ENCODE measurements at regions not wholly inside any gene's neighbourhood (a gene's known extent, or its start where the extent isn't known, plus 50 kb on each side); places are given as distances from the start of the nearest gene placed in this dataset.

DNA sequence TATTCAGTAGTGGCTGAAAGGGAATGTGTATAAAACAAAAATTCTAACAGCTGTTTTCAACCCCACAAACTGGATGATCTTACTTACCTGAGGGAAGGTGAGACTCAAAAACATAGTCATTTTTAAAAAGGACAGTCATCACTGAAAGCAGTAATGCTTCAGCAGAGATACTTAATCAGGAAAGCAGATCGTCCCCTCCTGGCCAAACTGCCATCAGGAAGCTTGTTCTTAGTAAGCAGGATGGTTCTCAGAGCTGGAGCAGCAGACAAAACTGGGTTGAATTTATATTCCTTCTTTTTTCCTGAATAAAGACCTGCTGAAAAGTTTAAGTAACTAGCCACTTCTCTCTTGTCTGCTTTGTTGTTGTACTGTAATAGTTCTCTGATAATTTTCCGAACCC is 1156.5 kb downstream of the OLFM4 start:
- 70% methylated on average over 2 of the region's 2 CpGs for WGBS
- H3K4me1 ChIP-seq, result no peaks in the 10 kb centered on the region
- DNase-seq (ENCODE audit: low spot score in 2 of 2), result no peak
- no peak overlapping the region for H3K27ac ChIP-seq
- no peaks in the 10 kb centered on the region for H3K9me3 ChIP-seq
- no peaks in the 10 kb centered on the region for H3K27me3 ChIP-seq
- TF ChIP-seq EP300 (IDR thresholded peaks at IDR 0.05) (no peak), POLR2A (IDR thresholded peaks at IDR 0.05) (no peak), POLR2AphosphoS5 (IDR thresholded peaks at IDR 0.05) (no peak)
- TF ChIP-seq, protein P1, sequence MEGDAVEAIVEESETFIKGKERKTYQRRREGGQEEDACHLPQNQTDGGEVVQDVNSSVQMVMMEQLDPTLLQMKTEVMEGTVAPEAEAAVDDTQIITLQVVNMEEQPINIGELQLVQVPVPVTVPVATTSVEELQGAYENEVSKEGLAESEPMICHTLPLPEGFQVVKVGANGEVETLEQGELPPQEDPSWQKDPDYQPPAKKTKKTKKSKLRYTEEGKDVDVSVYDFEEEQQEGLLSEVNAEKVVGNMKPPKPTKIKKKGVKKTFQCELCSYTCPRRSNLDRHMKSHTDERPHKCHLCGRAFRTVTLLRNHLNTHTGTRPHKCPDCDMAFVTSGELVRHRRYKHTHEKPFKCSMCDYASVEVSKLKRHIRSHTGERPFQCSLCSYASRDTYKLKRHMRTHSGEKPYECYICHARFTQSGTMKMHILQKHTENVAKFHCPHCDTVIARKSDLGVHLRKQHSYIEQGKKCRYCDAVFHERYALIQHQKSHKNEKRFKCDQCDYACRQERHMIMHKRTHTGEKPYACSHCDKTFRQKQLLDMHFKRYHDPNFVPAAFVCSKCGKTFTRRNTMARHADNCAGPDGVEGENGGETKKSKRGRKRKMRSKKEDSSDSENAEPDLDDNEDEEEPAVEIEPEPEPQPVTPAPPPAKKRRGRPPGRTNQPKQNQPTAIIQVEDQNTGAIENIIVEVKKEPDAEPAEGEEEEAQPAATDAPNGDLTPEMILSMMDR (IDR thresholded peaks at IDR 0.05), result no peak
- no peak overlapping the region for H3K4me3 ChIP-seq
- H3K36me3 ChIP-seq, result no peaks in the 10 kb centered on the region

DNA sequence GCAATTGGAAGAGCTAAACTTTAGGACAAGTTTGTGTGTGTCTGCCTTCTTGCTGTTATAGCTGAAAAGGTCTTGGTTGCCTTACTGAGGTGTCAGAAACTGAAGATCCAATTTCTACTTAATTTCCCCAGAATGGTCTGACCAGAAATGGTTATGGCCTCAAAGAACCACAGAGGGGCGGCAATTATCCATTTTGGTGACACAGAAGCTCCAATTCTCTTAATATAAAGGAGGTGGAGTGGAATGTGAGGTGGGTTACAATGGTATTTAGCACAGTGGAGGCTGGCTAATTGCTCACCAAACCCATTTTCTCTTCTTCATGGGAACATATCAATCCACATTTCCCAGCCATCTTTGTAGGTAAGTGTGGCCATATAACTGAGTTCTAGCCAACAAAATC is 1157.2 kb downstream of the OLFM4 start:
- Histone ChIP-seq H3K4me3 (no peak overlapping the region), H3K4me1 (no peaks in the 10 kb centered on the region), H3K27me3 (no peaks in the 10 kb centered on the region), H3K36me3 (no peaks in the 10 kb centered on the region), H3K9me3 (no peaks in the 10 kb centered on the region), H3K27ac (no peak overlapping the region)
- no peak for DNase-seq (ENCODE audit: low spot score in 2 of 2)
- TF ChIP-seq, protein P1 (IDR thresholded peaks at IDR 0.05), result no peak
- TF ChIP-seq POLR2A (IDR thresholded peaks at IDR 0.05) (no peak), POLR2AphosphoS5 (IDR thresholded peaks at IDR 0.05) (no peak), EP300 (IDR thresholded peaks at IDR 0.05) (no peak)
- WGBS, result 38% methylated on average over 1 of the region's 1 CpG

DNA sequence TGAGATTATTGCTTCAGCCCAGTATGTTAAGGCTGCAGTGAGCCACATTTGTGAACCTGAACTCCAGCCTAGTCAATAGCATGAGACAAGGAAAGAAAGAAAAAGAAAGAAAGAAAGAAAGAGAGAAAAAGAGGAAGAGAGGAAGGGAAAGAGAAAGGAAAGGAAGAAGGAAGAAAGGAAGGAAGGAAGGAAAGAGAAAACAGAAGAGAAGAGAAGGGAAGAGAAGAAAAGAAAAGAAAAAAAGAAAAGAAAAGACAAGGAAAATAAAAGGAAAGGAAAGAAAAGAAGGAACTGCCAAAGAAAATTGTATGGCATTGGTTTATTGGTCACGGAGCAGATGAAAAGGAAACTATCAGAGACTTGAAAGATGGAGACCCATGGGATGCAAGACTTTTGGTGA is 1158.8 kb downstream of the OLFM4 start:
- no peak for DNase-seq (ENCODE audit: low spot score in 2 of 2)
- Histone ChIP-seq H3K27ac (no peak overlapping the region), H3K27me3 (no peaks in the 10 kb centered on the region), H3K36me3 (no peaks in the 10 kb centered on the region), H3K9me3 (no peaks in the 10 kb centered on the region), H3K4me1 (no peaks in the 10 kb centered on the region), H3K4me3 (no peak overlapping the region)
- 88% methylated on average over 1 of the region's 1 CpG for WGBS
- TF ChIP-seq, protein P1 (IDR thresholded peaks at IDR 0.05), result no peak
- no peak for TF ChIP-seq EP300 (IDR thresholded peaks at IDR 0.05)
- TF ChIP-seq POLR2AphosphoS5 (IDR thresholded peaks at IDR 0.05), result no peak
- no peak for TF ChIP-seq POLR2A (IDR thresholded peaks at IDR 0.05)

DNA sequence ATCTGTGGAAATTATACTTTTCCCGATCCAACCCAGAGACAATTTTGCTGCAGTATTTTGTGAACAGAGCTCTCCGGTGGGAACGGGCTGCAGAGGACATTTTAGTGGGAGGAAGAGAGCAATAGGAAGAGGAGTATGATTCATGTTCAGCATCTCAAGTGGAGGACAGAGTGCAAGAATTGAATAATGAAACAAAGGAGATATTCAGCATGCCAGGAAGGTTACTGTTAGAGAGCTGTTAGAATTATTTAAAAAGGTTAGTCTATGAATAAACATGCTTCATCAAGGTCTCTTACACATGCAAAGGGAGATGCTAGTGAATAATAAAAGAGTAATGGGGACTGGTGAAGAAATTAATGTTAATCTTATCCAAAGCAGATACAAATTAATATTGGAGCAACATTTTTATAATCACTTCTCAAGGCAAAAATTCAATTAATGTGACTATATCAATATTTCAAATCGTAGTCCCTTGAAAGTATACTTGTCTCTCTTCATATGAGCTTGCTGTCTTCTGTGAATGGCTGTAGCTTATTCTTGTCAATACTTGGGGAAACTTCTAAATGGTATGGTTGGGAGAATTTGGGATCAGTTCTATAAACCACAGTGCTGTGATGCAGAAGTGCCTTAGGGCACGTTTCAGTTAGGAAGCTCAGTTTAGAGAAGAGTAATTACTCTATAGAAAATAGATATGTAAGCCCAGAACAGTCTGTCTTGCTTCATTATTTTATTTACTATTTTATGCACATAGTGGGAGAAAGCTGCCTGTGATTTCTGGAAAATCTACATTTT is 1165.8 kb downstream of the OLFM4 start:
- WGBS, result 69% methylated on average over 5 of the region's 5 CpGs
- no peak overlapping the region for H3K27ac ChIP-seq
- DNase-seq (ENCODE audit: low spot score in 2 of 2), result no peak
- no peaks in the 10 kb centered on the region for H3K9me3 ChIP-seq
- H3K27me3 ChIP-seq, result no peaks in the 10 kb centered on the region
- TF ChIP-seq EP300 (IDR thresholded peaks at IDR 0.05) (no peak), POLR2A (IDR thresholded peaks at IDR 0.05) (no peak), POLR2AphosphoS5 (IDR thresholded peaks at IDR 0.05) (no peak)
- TF ChIP-seq, protein P1 (IDR thresholded peaks at IDR 0.05), result no peak
- H3K4me1 ChIP-seq, result no peaks in the 10 kb centered on the region
- H3K4me3 ChIP-seq, result no peak overlapping the region
- no peaks in the 10 kb centered on the region for H3K36me3 ChIP-seq

DNA sequence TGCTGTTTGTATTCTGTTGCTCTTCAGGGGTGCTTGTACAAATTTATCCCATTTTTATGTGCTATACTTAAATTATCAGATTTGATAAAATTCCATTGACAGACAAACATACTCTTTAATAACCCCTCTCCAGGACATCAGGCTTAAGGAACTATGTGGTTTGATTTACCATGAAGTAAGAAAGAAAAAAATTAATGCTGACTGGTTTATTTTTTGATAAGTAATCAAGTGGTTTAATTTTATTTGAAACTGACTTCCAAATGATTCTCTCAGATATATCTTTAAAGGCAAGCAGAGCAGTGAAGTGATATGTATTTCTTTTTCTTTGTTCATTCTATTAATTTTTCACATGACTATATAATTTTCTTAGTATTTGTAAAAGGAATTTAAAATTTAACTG is 1168.1 kb downstream of the OLFM4 start:
- Histone ChIP-seq H3K4me1 (no peaks in the 10 kb centered on the region), H3K36me3 (no peaks in the 10 kb centered on the region), H3K27ac (no peak overlapping the region), H3K27me3 (no peaks in the 10 kb centered on the region), H3K4me3 (no peak overlapping the region), H3K9me3 (no peaks in the 10 kb centered on the region)
- no peak for TF ChIP-seq EP300 (IDR thresholded peaks at IDR 0.05)
- TF ChIP-seq POLR2AphosphoS5 (IDR thresholded peaks at IDR 0.05), result no peak
- no peak for TF ChIP-seq POLR2A (IDR thresholded peaks at IDR 0.05)
- TF ChIP-seq, protein P1 (IDR thresholded peaks at IDR 0.05), result no peak
- DNase-seq (ENCODE audit: low spot score in 2 of 2), result no peak

Measured in suprapubic skin (tissue), 4 donors.